ENCODE measurements at regions not wholly inside any gene's neighbourhood (a gene's known extent, or its start where the extent isn't known, plus 50 kb on each side); places are given as distances from the start of the nearest gene placed in this dataset.

- no peak for DNase-seq
Observed at GRCh38 chr1:55333461-55333860, 118.3 kb upstream of the USP24 start.

GRCh38 chr1:55331351-55331750 lies 116.2 kb upstream of the USP24 start:
- no peak for DNase-seq

- DNase-seq, result no peak
Observed at GRCh38 chr1:55329808-55330432, 114.8 kb upstream of the USP24 start.

GRCh38 chr1:55329091-55329490 lies 113.9 kb upstream of the USP24 start:
- DNase-seq, result no peak

- DNase-seq, result no peak
Observed at GRCh38 chr1:55326496-55327243, 111.5 kb upstream of the USP24 start.

- no peak for DNase-seq
Observed at GRCh38 chr1:55323760-55324159, 108.6 kb upstream of the USP24 start.

- DNase-seq, result no peak
Observed at GRCh38 chr1:55322842-55323241, 107.7 kb upstream of the USP24 start.

GRCh38 chr1:55321942-55322341 lies 106.8 kb upstream of the USP24 start:
- peak; percentile 63 for DNase-seq

- no peak for DNase-seq
Observed at GRCh38 chr1:55320891-55321290, 105.7 kb upstream of the USP24 start.

- DNase-seq, result no peak
Observed at GRCh38 chr1:55318116-55318817, 103.1 kb upstream of the USP24 start.

GRCh38 chr1:55317673-55318072 lies 102.5 kb upstream of the USP24 start:
- no peak for DNase-seq

GRCh38 chr1:55316947-55317662 lies 101.9 kb upstream of the USP24 start:
- no peak for DNase-seq

GRCh38 chr1:55316502-55316901 lies 101.3 kb upstream of the USP24 start:
- no peak for DNase-seq

GRCh38 chr1:55315552-55315951 lies 100.4 kb upstream of the USP24 start:
- DNase-seq, result no peak

- DNase-seq, result no peak
Observed at GRCh38 chr1:55314740-55315139, 99.6 kb upstream of the USP24 start.

GRCh38 chr1:55313903-55314302 lies 98.7 kb upstream of the USP24 start:
- DNase-seq, result no peak

- no peak for DNase-seq
Observed at GRCh38 chr1:55311979-55312378, 96.8 kb upstream of the USP24 start.

- DNase-seq, result peak; percentile 86
Observed at GRCh38 chr1:55311057-55311641, 96.0 kb upstream of the USP24 start.

- peak; percentile 99 for DNase-seq
Observed at GRCh38 chr1:55310505-55310971, 95.4 kb upstream of the USP24 start.

- DNase-seq, result no peak
Observed at GRCh38 chr1:55309786-55310504, 94.8 kb upstream of the USP24 start.

GRCh38 chr1:55309053-55309452 lies 93.9 kb upstream of the USP24 start:
- peak; percentile 30 for DNase-seq

- peak; percentile 64 for DNase-seq
Observed at GRCh38 chr1:55305735-55306134, 90.6 kb upstream of the USP24 start.
